ENCODE measurements at regions not wholly inside any gene's neighbourhood (a gene's known extent, or its start where the extent isn't known, plus 50 kb on each side); places are given as distances from the start of the nearest gene placed in this dataset.

- TF ChIP-seq SPI1 (IDR thresholded peaks at IDR 0.05; ENCODE audit: borderline replicate concordance, low read depth) (no peak), CTCF (IDR thresholded peaks at IDR 0.05; ENCODE audit: insufficient read depth, low read length) (no peak)
- Histone ChIP-seq H3K27me3 (ENCODE audit: insufficient read depth, poor library complexity, severe bottlenecking) (peaks cover 5% of the 10 kb centered on the region), H3K4me3 (replicated peaks; ENCODE audit: insufficient read depth, low read length) (no peak overlapping the region), H3K27ac (replicated peaks) (no peak overlapping the region)
- no peak for DNase-seq (ENCODE audit: low read depth in 1 of 2, low spot score in 1 of 2)
Measured at GRCh38 chr18:22650247-22650646, 232.5 kb upstream of the CTAGE1 start.

GRCh38 chr18:22657619-22658018, 239.9 kb upstream of the CTAGE1 start:
- Histone ChIP-seq H3K27me3 (ENCODE audit: insufficient read depth, poor library complexity, severe bottlenecking) (peaks cover 2% of the 10 kb centered on the region), H3K4me3 (replicated peaks; ENCODE audit: insufficient read depth, low read length) (no peak overlapping the region), H3K27ac (replicated peaks) (no peak overlapping the region)
- TF ChIP-seq POLR2AphosphoS5 (IDR thresholded peaks at IDR 0.05; ENCODE audit: low read depth) (no peak), REST (IDR thresholded peaks at IDR 0.05; ENCODE audit: insufficient replicate concordance, low read depth) (no peak), SPI1 (IDR thresholded peaks at IDR 0.05; ENCODE audit: borderline replicate concordance, low read depth) (no peak), GABPA (IDR thresholded peaks at IDR 0.05; ENCODE audit: low read depth) (no peak), CTCF (IDR thresholded peaks at IDR 0.05; ENCODE audit: insufficient read depth, low read length) (no peak)
- no peak for DNase-seq (ENCODE audit: low read depth in 1 of 2, low spot score in 1 of 2)

GRCh38 chr18:22658318-22658717, 240.6 kb upstream of the CTAGE1 start:
- no peak overlapping the region for H3K27ac ChIP-seq (replicated peaks)
- no peak overlapping the region for H3K4me3 ChIP-seq (replicated peaks; ENCODE audit: insufficient read depth, low read length)
- TF ChIP-seq REST (IDR thresholded peaks at IDR 0.05; ENCODE audit: insufficient replicate concordance, low read depth) (no peak), POLR2AphosphoS5 (IDR thresholded peaks at IDR 0.05; ENCODE audit: low read depth) (no peak), GABPA (IDR thresholded peaks at IDR 0.05; ENCODE audit: low read depth) (no peak), SPI1 (IDR thresholded peaks at IDR 0.05; ENCODE audit: borderline replicate concordance, low read depth) (no peak), CTCF (IDR thresholded peaks at IDR 0.05; ENCODE audit: insufficient read depth, low read length) (no peak)
- H3K27me3 ChIP-seq (ENCODE audit: insufficient read depth, poor library complexity, severe bottlenecking), result peaks cover 2% of the 10 kb centered on the region
- DNase-seq (ENCODE audit: low read depth in 1 of 2, low spot score in 1 of 2), result no peak

- TF ChIP-seq POLR2AphosphoS5 (IDR thresholded peaks at IDR 0.05; ENCODE audit: low read depth), result no peak
- TF ChIP-seq CTCF (IDR thresholded peaks at IDR 0.05; ENCODE audit: insufficient read depth, low read length), result no peak
- TF ChIP-seq SPI1 (IDR thresholded peaks at IDR 0.05; ENCODE audit: borderline replicate concordance, low read depth), result no peak
- no peak for TF ChIP-seq GABPA (IDR thresholded peaks at IDR 0.05; ENCODE audit: low read depth)
- TF ChIP-seq REST (IDR thresholded peaks at IDR 0.05; ENCODE audit: insufficient replicate concordance, low read depth), result no peak
- no peak overlapping the region for H3K4me3 ChIP-seq (replicated peaks; ENCODE audit: insufficient read depth, low read length)
- no peak overlapping the region for H3K27ac ChIP-seq (replicated peaks)
- no peak for DNase-seq (ENCODE audit: low read depth in 1 of 2, low spot score in 1 of 2)
- H3K27me3 ChIP-seq (ENCODE audit: insufficient read depth, poor library complexity, severe bottlenecking), result no peaks in the 10 kb centered on the region
Measured at GRCh38 chr18:22663378-22663777, 245.7 kb upstream of the CTAGE1 start.

Measured in HL-60 (cell line).